AG10803 (cell line): ENCODE measurements at regions not wholly inside any gene's neighbourhood (a gene's known extent, or its start where the extent isn't known, plus 50 kb on each side); places are given as distances from the start of the nearest gene placed in this dataset.

Source experiments
- DNase-seq: peaks from one replicate; pipeline ENCODE4 v3.0.0; 2010; ENCODE audit warnings: low read depth
- H3K4me3 ChIP-seq: 2 replicates; pipeline ENCODE4 v1.5.1; 2011; ENCODE audit warnings: mild to moderate bottlenecking, low read length, control low read depth
- CTCF ChIP-seq: conservative IDR thresholded peaks from 2 replicates; pipeline ENCODE4 v1.5.1; 2011; ENCODE audit warnings: mild to moderate bottlenecking, low read length, control low read depth, inconsistent platforms

GRCh38 chr2:13141315-13141714, 424.6 kb downstream of the TRIB2 start:
- H3K4me3 ChIP-seq, result no peak overlapping the region
- TF ChIP-seq CTCF, result no peak
- no peak for DNase-seq

GRCh38 chr2:13143451-13143850, 426.7 kb downstream of the TRIB2 start:
- TF ChIP-seq CTCF, result no peak
- no peak for DNase-seq
- no peak overlapping the region for H3K4me3 ChIP-seq

GRCh38 chr2:13156916-13157315, 440.2 kb downstream of the TRIB2 start:
- DNase-seq, result no peak
- H3K4me3 ChIP-seq, result no peak overlapping the region
- TF ChIP-seq CTCF, result no peak

GRCh38 chr2:13158466-13158865, 441.7 kb downstream of the TRIB2 start:
- no peak for DNase-seq
- H3K4me3 ChIP-seq, result no peak overlapping the region
- no peak for TF ChIP-seq CTCF

GRCh38 chr2:13180729-13181128, 464.0 kb downstream of the TRIB2 start:
- no peak for DNase-seq
- H3K4me3 ChIP-seq, result no peak overlapping the region
- no peak for TF ChIP-seq CTCF

GRCh38 chr2:13193075-13193474, 476.3 kb downstream of the TRIB2 start:
- no peak for DNase-seq
- no peak overlapping the region for H3K4me3 ChIP-seq
- no peak for TF ChIP-seq CTCF

GRCh38 chr2:13193900-13194299, 477.2 kb downstream of the TRIB2 start:
- H3K4me3 ChIP-seq, result no peak overlapping the region
- peak; percentile 10 for DNase-seq
- peak; percentile 37 for TF ChIP-seq CTCF
